ENCODE measurements at regions not wholly inside any gene's neighbourhood (a gene's known extent, or its start where the extent isn't known, plus 50 kb on each side); places are given as distances from the start of the nearest gene placed in this dataset.

DNA sequence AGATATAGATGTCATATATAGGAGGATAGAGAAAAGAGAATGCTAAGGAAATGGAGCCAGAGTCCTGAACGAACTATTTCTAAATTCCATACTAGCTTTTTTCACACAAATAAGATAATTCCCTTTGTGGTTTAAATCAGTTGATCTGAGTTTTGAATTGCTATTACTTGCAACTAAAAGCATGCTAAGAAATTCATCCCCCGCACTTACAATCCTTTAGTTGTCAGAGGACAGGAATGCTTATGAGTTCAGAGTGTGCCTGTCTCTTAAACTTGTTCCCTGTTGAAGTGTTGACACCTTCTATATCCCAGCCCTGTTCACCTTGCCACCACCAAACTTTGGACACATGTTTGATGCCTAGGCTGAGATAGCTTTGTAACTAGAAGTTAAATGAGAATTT lies 406.2 kb downstream of the METTL15 start:
- TF ChIP-seq POLR2AphosphoS5 (IDR thresholded peaks at IDR 0.05; ENCODE audit: insufficient read depth, low read depth, low read length) (no peak), GATA2 (IDR thresholded peaks at IDR 0.05; ENCODE audit: insufficient read depth, insufficient read length, low read depth, low read length) (no peak), POLR2A (IDR thresholded peaks at IDR 0.05; ENCODE audit: low read depth, low read length) (no peak)
- TF ChIP-seq, protein P1, sequence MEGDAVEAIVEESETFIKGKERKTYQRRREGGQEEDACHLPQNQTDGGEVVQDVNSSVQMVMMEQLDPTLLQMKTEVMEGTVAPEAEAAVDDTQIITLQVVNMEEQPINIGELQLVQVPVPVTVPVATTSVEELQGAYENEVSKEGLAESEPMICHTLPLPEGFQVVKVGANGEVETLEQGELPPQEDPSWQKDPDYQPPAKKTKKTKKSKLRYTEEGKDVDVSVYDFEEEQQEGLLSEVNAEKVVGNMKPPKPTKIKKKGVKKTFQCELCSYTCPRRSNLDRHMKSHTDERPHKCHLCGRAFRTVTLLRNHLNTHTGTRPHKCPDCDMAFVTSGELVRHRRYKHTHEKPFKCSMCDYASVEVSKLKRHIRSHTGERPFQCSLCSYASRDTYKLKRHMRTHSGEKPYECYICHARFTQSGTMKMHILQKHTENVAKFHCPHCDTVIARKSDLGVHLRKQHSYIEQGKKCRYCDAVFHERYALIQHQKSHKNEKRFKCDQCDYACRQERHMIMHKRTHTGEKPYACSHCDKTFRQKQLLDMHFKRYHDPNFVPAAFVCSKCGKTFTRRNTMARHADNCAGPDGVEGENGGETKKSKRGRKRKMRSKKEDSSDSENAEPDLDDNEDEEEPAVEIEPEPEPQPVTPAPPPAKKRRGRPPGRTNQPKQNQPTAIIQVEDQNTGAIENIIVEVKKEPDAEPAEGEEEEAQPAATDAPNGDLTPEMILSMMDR (IDR thresholded peaks at IDR 0.05; ENCODE audit: extremely low read depth in 1 of 2, insufficient read depth in 1 of 2, low read depth in 1 of 2, low read length in 2 of 2) = no peak
